Activated CD8-positive, alpha-beta memory T cell treated with anti-CD3 and anti-CD28 coated beads for 24 hours (primary cell): ENCODE measurements at regions not wholly inside any gene's neighbourhood (a gene's known extent, or its start where the extent isn't known, plus 50 kb on each side); places are given as distances from the start of the nearest gene placed in this dataset.
"Not testable (repeated sequence)": the region's sequence is repeated elsewhere in the genome, so short reads cannot be mapped to it uniquely, and the experiment has no call there.

ENCODE experiments used
- DNase-seq: peaks from one replicate; pipeline ENCODE4 v3.0.0-alpha.2; 2020

GRCh38 chr18:998936-999335 is 94.3 kb downstream of the ADCYAP1 start:
- DNase-seq = no peak

DNA sequence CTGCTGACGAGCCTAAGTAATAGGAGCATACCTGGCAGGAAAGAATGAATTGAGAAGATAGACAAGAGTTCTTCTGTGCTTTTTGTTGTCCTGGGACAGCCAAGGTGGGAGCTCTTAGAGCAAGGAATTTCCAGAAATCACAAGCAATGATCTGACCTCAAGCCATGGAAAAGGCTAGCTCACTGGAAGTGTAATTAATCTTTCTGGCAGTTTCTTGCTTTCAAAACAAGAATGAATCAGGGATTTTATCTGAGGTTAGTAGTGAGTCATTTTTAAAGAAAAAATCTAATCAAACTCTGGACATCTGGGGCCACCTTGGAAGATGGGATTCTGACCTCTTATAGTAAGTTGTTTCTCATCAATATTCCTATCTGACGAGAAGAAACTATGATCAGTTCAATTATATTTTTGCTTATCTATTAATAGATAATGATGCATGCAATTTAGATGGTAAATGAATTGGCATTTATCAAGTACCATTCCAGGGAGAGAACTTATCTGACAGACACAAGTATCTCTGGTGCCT is 98.0 kb downstream of the ADCYAP1 start:
- no peak for DNase-seq

DNA sequence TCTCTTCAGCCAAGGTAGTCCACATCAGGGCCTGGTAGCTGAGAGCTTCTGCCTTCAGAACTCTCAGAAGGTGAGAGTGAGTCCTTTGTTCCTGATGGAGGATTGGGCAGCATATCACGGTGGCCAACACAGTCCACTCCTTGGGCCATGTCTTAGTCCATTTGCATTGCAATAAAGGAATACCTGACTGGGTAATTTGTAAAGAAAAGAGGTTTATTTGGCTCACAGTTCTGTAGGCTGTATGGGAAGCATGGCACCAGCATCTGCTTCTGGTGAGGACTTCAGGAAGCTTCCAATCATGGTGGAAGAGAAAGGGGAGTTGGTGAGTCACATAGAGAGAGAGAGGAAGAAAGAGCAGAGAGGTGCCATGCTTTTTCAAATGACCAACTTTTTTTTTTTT is 98.8 kb downstream of the ADCYAP1 start:
- DNase-seq = no peak

DNA sequence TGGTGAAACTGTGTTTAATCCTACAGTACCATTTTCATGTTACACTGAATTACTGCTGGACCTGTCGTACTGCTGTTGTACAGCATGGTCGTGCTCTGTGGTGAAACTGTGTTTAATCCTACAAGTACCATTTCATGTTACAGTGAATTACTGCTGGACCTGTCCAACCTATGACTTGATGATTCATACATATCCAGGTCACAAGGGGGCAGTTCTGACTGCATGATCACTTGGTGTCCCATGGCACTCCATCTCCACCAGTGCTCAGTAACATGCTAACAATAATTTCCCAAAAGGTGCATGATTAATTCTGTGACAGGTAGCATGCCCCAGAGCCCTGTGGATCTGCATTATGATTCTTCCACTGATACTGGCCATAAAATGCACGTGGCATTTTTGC is 101.6 kb downstream of the ADCYAP1 start:
- DNase-seq = no peak

DNA sequence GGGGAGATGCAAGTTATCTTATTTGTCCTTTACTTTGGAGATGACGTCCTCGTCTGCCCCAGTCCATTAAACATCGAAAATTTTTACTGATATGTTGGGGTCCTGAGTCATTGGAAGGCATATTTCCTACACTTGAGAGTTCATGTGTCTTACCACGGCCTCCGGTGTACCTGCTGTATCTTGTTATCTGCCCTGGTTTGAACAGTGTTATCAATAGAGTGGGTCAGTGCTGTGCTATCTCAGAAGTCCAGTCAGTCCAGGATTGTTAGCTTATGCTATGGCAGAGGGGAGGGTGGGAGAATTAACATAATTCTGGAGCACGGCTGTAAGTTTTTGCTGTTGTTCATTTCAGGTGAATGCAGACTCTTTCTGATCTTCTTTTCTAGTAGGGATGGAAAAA is 102.3 kb downstream of the ADCYAP1 start:
- no peak for DNase-seq

DNA sequence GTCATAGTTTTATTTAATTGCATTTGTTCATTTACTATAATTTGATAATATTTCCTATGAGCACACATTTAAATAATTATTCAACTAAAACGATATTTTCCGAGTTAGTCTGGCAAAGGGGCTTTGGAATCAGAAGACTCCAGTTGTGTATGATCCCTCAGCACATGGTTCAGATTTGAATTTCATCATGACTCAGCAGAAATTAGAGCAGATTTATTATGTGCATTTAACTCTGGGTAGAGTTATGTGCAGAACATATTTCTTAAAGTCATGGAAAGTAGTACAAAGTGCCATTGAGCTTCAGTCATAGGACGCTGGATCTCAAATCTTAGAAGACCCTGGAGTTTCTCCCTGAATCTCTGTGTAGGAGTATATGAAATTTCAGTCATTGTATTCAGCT is 106.7 kb downstream of the ADCYAP1 start:
- no peak for DNase-seq

DNA sequence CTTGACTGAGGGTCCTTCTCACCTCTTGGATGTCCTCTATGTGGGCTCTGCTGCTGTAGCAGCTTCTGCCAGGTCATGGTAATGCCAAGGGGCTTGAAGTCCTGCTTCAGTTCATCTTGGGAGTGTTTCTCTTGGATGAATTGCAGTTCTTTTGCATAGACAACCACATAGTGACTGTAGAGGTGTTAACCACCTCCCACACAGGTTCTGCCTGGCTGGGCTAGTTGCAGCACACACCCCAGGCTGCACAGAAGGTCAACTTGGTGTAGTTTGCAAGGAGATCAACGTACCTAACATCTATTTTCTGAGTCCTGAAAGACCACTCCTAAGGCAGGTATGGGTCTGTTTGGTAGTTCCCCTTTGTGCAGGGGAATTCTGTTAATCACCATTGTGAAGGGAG is 108.1 kb downstream of the ADCYAP1 start:
- DNase-seq = no peak

DNA sequence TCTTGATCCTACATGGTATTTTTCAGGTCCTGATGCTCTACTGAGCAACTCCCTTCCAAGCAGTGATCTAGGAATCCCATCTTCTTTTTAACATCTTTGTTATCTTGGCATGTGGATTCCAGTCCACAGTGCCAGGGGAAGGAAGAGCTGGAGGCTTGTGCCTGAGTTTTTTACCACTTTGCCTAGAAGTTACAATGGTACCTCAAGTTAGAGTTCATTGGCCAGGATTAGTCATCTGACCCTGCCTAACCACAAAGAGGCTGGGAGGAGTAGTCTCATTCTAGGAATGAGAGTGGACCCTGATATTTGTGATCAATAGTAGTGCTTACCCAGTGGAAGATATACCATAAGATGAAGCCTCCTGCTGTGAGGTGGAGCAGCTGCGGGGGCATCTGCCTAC is 109.3 kb downstream of the ADCYAP1 start:
- DNase-seq = no peak

- no peak for DNase-seq
These were observed 109.8 kb downstream of the ADCYAP1 start for GRCh38 chr18:1014509-1014908.

GRCh38 chr18:1014951-1015624 is 110.4 kb downstream of the ADCYAP1 start:
- DNase-seq = no peak

GRCh38 chr18:1015777-1016176 is 111.1 kb downstream of the ADCYAP1 start:
- no peak for DNase-seq

DNA sequence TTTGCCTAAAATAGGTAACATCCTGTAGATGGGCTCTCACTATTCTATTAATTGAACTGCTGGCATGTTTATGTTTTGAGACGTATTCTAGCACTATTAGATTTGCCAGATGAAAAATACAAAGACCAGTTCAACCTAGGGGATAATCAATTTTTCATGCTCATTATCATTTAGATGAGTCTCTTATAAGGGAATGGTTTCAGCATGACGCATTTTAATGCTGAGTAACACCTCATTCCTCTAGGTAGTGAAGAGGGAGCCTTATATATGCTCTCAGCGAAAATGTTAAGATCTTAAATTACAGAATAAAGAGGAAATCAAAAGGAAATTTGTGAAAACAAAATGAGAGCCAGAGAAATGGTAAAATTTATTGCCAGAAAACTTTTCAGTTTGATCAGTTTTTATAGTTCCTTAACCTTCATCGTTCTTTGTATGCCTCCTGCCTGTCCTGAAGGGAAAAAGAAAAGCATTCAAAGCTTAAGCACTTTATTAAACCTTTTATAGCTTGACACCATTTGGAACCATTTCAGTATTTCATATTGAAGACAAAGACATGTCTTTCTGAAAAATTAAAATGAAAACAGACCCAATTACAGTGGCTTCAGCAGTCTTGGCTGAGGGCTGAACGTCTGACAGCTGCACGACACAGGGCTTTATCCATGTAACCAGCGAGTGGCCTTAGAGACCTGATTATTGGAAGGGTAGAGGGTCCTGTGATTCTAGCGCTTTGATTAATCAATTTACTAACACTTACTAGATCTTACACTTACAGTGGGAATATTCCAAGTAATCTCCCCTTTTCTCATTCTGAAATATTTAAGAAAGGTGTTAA is 112.8 kb downstream of the ADCYAP1 start:
- DNase-seq = no peak

DNA sequence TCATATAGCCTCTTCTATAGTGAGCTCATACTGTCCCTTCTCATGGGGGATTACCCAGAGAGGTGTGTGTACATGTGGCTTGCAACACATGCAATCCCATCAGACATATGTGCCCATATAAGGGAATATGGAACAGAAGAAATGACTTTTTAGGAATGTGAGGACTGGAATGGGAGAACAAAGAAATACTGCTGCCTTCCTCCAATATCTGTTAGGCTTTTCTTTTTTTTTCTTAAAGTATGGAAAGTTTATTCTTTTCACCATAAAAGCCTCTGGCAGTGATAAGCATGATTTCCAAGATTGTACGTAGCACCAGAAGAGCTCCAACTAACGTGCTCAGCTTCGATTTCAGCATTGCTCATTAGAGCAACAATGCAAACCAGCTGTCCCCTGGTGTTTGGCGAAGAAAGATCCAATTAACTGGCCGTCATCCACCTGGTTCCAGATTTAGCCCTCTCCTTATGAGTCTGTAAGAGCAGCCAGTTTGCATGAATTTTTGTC is 113.6 kb downstream of the ADCYAP1 start:
- DNase-seq = no peak

- DNase-seq = no peak
These were observed 114.5 kb downstream of the ADCYAP1 start for GRCh38 chr18:1019191-1019590.

GRCh38 chr18:1020731-1021344 is 116.2 kb downstream of the ADCYAP1 start:
- no peak for DNase-seq

DNA sequence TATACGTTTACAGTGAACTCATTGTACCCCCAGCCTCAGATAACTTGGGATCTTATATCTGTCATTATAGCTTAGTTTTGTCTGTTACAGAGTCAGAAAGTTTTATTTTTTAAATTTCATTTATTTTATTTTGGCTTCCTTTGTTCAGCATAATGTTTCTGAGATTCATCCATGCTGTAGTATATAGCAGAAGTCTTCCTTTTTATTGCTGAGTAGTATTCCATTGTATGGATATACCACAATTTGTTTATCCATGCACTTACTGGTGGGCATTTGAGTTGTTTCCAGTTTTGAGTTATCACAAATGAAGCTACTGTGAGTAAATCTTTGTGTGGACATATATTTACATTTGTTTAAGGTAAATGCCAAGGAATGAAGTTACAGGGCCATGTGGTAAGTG is 122.3 kb downstream of the ADCYAP1 start:
- DNase-seq = no peak

GRCh38 chr18:1033092-1033491 is 128.4 kb downstream of the ADCYAP1 start:
- not testable (repeated sequence) for DNase-seq

DNA sequence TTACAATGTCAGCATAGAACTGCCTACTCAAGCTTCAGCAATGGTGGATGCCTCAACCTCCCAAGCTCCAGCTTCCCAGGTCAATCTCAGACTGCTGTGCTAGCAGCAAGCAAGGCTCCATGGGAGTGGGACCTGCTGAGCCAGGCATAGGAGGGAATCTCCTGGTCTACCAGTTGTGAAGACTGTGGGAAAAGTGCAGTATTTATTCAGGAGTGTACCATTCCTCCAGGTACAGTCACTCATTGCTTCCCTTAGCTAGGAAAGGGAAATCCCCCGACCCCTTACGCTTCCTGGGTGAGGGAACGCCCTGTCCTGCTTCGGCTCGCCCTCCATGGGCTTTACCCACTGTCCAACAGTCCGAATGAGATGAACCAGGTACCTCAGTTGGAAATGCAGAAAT is 130.3 kb downstream of the ADCYAP1 start:
- no peak for DNase-seq

GRCh38 chr18:1036926-1037325 is 132.3 kb downstream of the ADCYAP1 start:
- no peak for DNase-seq

- no peak for DNase-seq
These were observed 133.1 kb downstream of the ADCYAP1 start for GRCh38 chr18:1037776-1038175.

GRCh38 chr18:1039421-1039820 is 134.8 kb downstream of the ADCYAP1 start:
- no peak for DNase-seq

GRCh38 chr18:1043039-1043438 is 138.4 kb downstream of the ADCYAP1 start:
- not testable (repeated sequence) for DNase-seq

- no peak for DNase-seq
These were observed 141.0 kb downstream of the ADCYAP1 start for GRCh38 chr18:1045658-1046057.

GRCh38 chr18:1047406-1047805 is 142.7 kb downstream of the ADCYAP1 start:
- no peak for DNase-seq
